IMR-90 (cell line): ENCODE measurements at regions not wholly inside any gene's neighbourhood (a gene's known extent, or its start where the extent isn't known, plus 50 kb on each side); places are given as distances from the start of the nearest gene placed in this dataset.

Experiments used
- CTCF ChIP-seq: conservative IDR thresholded peaks from 2 replicates; pipeline ENCODE4 v1.5.1; 2012; ENCODE audit warnings: mild to moderate bottlenecking, low read depth, low read length, improper control_type of control experiment
- POLR2A ChIP-seq: IDR thresholded peaks from 2 replicates; pipeline ENCODE4 v1.6.1; 2012; ENCODE audit warnings: mild to moderate bottlenecking, low read depth, low read length
- SMC3 ChIP-seq: fragments of 150-350 bp; IDR thresholded peaks from 2 replicates; pipeline ENCODE4 v1.6.1; 2016; ENCODE audit warnings: low read depth, mild to moderate bottlenecking, antibody characterized with exemption, low read length, moderate library complexity

GRCh38 chr2:19738707-19739106 lies 163.1 kb downstream of the TTC32 start:
- no peak for TF ChIP-seq CTCF
- TF ChIP-seq POLR2A: no peak
- TF ChIP-seq SMC3: no peak
